ENCODE measurements at regions not wholly inside any gene's neighbourhood (a gene's known extent, or its start where the extent isn't known, plus 50 kb on each side); places are given as distances from the start of the nearest gene placed in this dataset.

GRCh38 chr11:10376061-10376460 lies 71.2 kb downstream of the ADM start:
- TF ChIP-seq POLR2A (IDR thresholded peaks at IDR 0.05), result no peak
- no peak for TF ChIP-seq CTCF (IDR thresholded peaks at IDR 0.05)
- no peak for DNase-seq (ENCODE audit: low spot score in 2 of 2)
- 80% methylated on average over 6 of the region's 6 CpGs for WGBS, 2 donors
- intact Hi-C loops (cut with DNase I; ENCODE audit: low total_unique reads), result no loop called here
- no peak overlapping the region for H3K4me3 ChIP-seq (ENCODE audit: low read depth, poor library complexity, severe bottlenecking)

DNA sequence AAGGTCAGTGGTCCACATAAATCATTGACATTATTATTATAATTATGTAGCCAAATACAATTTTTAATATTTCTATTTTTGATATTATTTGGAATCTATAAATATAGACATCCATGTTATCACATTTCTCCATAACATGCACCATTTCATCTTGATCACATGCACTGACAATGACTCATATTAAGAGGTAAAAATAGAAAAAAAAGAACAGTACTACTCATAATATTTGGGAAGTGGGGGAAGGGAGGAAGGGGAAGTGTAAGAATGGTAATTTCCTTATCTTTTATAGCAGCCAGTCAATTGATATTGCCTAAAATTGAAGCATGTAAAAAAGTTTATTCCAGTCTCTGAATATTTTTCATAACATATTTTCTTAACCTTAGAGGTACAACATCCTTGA lies 72.3 kb downstream of the ADM start:
- no peak for DNase-seq (ENCODE audit: low spot score in 2 of 2)
- no peak overlapping the region for H3K4me3 ChIP-seq (ENCODE audit: low read depth, poor library complexity, severe bottlenecking)
- TF ChIP-seq CTCF (IDR thresholded peaks at IDR 0.05) (no peak), POLR2A (IDR thresholded peaks at IDR 0.05) (no peak)
- intact Hi-C loops (cut with DNase I; ENCODE audit: low total_unique reads), result no loop called here

DNA sequence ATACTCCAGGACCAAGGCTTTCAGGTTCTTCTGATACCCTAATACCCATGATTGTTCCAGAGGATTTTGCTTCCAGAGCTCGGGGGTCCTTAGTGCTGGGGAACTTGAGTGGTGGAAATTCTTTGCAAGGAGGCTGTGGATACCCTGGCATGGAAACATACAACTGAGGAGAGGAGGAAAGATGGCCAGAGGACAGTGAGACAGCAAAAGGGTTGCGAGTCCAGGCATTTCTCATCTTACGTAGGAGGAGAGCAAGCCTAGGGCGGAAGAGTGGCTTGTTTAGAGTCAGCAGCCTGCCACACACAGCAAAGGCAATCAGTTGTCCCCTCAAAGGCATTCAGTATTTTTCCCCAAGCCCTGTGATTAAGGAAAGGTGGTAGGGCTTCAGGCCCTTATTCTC lies 73.5 kb downstream of the ADM start:
- no peak for DNase-seq (ENCODE audit: low spot score in 2 of 2)
- no peak overlapping the region for H3K4me3 ChIP-seq (ENCODE audit: low read depth, poor library complexity, severe bottlenecking)
- 85 to 89% methylated on average over 4 of the region's 4 CpGs for WGBS, 2 donors
- TF ChIP-seq POLR2A (IDR thresholded peaks at IDR 0.05) (no peak), CTCF (IDR thresholded peaks at IDR 0.05) (no peak)
- intact Hi-C loops (cut with DNase I; ENCODE audit: low total_unique reads), result no loop called here

GRCh38 chr11:10379022-10379421 lies 74.1 kb downstream of the ADM start:
- no peak overlapping the region for H3K4me3 ChIP-seq (ENCODE audit: low read depth, poor library complexity, severe bottlenecking)
- 32 to 47% methylated on average over 1 of the region's 1 CpG for WGBS, 2 donors
- TF ChIP-seq POLR2A (IDR thresholded peaks at IDR 0.05) (no peak), CTCF (IDR thresholded peaks at IDR 0.05) (no peak)
- intact Hi-C loops (cut with DNase I; ENCODE audit: low total_unique reads), result no loop called here
- no peak for DNase-seq (ENCODE audit: low spot score in 2 of 2)

GRCh38 chr11:10379426-10379825 lies 74.6 kb downstream of the ADM start:
- intact Hi-C loops (cut with DNase I; ENCODE audit: low total_unique reads), result no loop called here

More at GRCh38 chr11:10379426-10379825, 74.6 kb downstream of the ADM start:
- no peak for DNase-seq (ENCODE audit: low spot score in 2 of 2)
- WGBS, 2 donors, result 19 to 26% methylated on average over 1 of the region's 1 CpG
- no peak overlapping the region for H3K4me3 ChIP-seq (ENCODE audit: low read depth, poor library complexity, severe bottlenecking)
- TF ChIP-seq POLR2A (IDR thresholded peaks at IDR 0.05) (no peak), CTCF (IDR thresholded peaks at IDR 0.05) (no peak)
